GM20000 (cell line): ENCODE measurements at regions not wholly inside any gene's neighbourhood (a gene's known extent, or its start where the extent isn't known, plus 50 kb on each side); places are given as distances from the start of the nearest gene placed in this dataset.

Experiments
- DNase-seq: peaks from one replicate; pipeline ENCODE4 v3.0.0; 2012; ENCODE audit warnings: low spot score
- CTCF ChIP-seq: IDR thresholded peaks from 2 replicates; pipeline ENCODE4 v1.5.1; 2012; ENCODE audit warnings: mild to moderate bottlenecking, control low read depth; ENCODE audit errors: extremely low read depth, missing control alignments

- TF ChIP-seq CTCF: no peak
Measured at GRCh38 chr13:78722700-78723099, 63.7 kb upstream of the OBI1 start.

GRCh38 chr13:78719367-78719766 is 60.4 kb upstream of the OBI1 start:
- no peak for TF ChIP-seq CTCF
- DNase-seq: no peak

More at GRCh38 chr13:78722700-78723099, 63.7 kb upstream of the OBI1 start:
- no peak for DNase-seq

- no peak for TF ChIP-seq CTCF
Measured at GRCh38 chr13:78714717-78715116, 55.8 kb upstream of the OBI1 start.

GRCh38 chr13:78712831-78713230 is 53.9 kb upstream of the OBI1 start:
- DNase-seq: no peak
- no peak for TF ChIP-seq CTCF

More at GRCh38 chr13:78714717-78715116, 55.8 kb upstream of the OBI1 start:
- DNase-seq: no peak

GRCh38 chr13:78709028-78709427 is 50.1 kb upstream of the OBI1 start:
- no peak for DNase-seq
- TF ChIP-seq CTCF: no peak
